ENCODE measurements at regions not wholly inside any gene's neighbourhood (a gene's known extent, or its start where the extent isn't known, plus 50 kb on each side); places are given as distances from the start of the nearest gene placed in this dataset.

GRCh38 chr3:27639271-27639670 lies 82.9 kb downstream of the EOMES start (continued):
- TF ChIP-seq ZBTB33 (IDR thresholded peaks at IDR 0.05; ENCODE audit: extremely low read depth, insufficient replicate concordance, low read length) (no peak), FOSL1 (IDR thresholded peaks at IDR 0.05; ENCODE audit: low read depth) (no peak), CEBPB (IDR thresholded peaks at IDR 0.05; ENCODE audit: low read depth) (no peak), SRF (IDR thresholded peaks at IDR 0.05; ENCODE audit: low read depth) (no peak), SP1 (IDR thresholded peaks at IDR 0.05; ENCODE audit: low read depth) (no peak)

GRCh38 chr3:27638594-27638993 lies 83.5 kb downstream of the EOMES start:
- intact Hi-C loops (cut with micrococcal nuclease): no loop called here
- no peak overlapping the region for H3K4me2 ChIP-seq (ENCODE audit: low read length)
- H3K4me1 ChIP-seq (ENCODE audit: control insufficient read depth in 1 of 2, insufficient read depth in 2 of 2, low read length in 2 of 2): no peaks in the 10 kb centered on the region
- ChIA-PET POLR2A (no interaction called here), RAD21 (ENCODE audit: low non-redundant PET in 1 of 2, low total read pairs in 2 of 2, uncharacterized antibody in 2 of 2, unreplicated experiment in 2 of 2) (interaction anchor here in 1 of 2 experiments (0.7 kb wide), 1 partner anchor 130 kb away, joined by 4 read pairs; no protein-coding TSS in a partner anchor), CTCF (no interaction called here)
- no peaks in the 10 kb centered on the region for H3K27me3 ChIP-seq (ENCODE audit: insufficient read depth, low read length)
- no peaks in the 10 kb centered on the region for H3K36me3 ChIP-seq (ENCODE audit: control insufficient read depth in 1 of 2, insufficient read depth in 2 of 2, low read length in 2 of 2)
- no peak overlapping the region for H2AFZ ChIP-seq (ENCODE audit: low read depth, low read length, poor library complexity, severe bottlenecking)
- no peaks in the 10 kb centered on the region for H3K9me3 ChIP-seq (ENCODE audit: control insufficient read depth in 1 of 2, insufficient read depth in 1 of 2, low read depth in 1 of 2, low read length in 2 of 2)
- ATAC-seq: no peak
- BruUV-seq (replicated peaks): no TSS peak
- no peak overlapping the region for H3K27ac ChIP-seq (ENCODE audit: low read depth, low read length)
- H3K9ac ChIP-seq (ENCODE audit: low read length): no peak overlapping the region
- no peak for TF ChIP-seq CEBPB (IDR thresholded peaks at IDR 0.05; ENCODE audit: low read depth)
- no peak for TF ChIP-seq FOSL1 (IDR thresholded peaks at IDR 0.05; ENCODE audit: low read depth)
- no peak for TF ChIP-seq REST (IDR thresholded peaks at IDR 0.05; ENCODE audit: low read depth)
- TF ChIP-seq JUND (IDR thresholded peaks at IDR 0.05): no peak
- TF ChIP-seq YY1 (IDR thresholded peaks at IDR 0.05; ENCODE audit: extremely low read depth, insufficient replicate concordance, low read depth, low read length): no peak
- no peak for TF ChIP-seq TCF7L2 (IDR thresholded peaks at IDR 0.05; ENCODE audit: borderline replicate concordance, extremely low read depth, insufficient read depth, insufficient read length)
- no peak for TF ChIP-seq ZNF274 (IDR thresholded peaks at IDR 0.05; ENCODE audit: low read depth, low read length)
- no peak for TF ChIP-seq SRF (IDR thresholded peaks at IDR 0.05; ENCODE audit: low read depth)
- no peaks in the 10 kb centered on the region for H3K79me2 ChIP-seq (ENCODE audit: insufficient read depth, low read length)
- no peaks in the 10 kb centered on the region for H3K9me2 ChIP-seq (ENCODE audit: insufficient read depth)
- no peak for DNase-seq (ENCODE audit: low read depth, low spot score)
- no peak overlapping the region for H3K4me3 ChIP-seq (replicated peaks in 1 of 2; ENCODE audit: low read depth in 1 of 2, low read length in 2 of 2)
- H4K20me1 ChIP-seq (ENCODE audit: insufficient read depth): no peaks in the 10 kb centered on the region
